ENCODE measurements at regions not wholly inside any gene's neighbourhood (a gene's known extent, or its start where the extent isn't known, plus 50 kb on each side); places are given as distances from the start of the nearest gene placed in this dataset.

GRCh38 chr7:12879139-12879538 lies 191.7 kb downstream of the ARL4A start:
- Mint-ChIP-seq H3K4me3 (no peak overlapping the region), H3K4me1 (no peaks in the 10 kb centered on the region), H3K27me3 (no peaks in the 10 kb centered on the region), H3K9me3 (ENCODE audit: insufficient read depth) (peaks cover 4% of the 10 kb centered on the region), H3K27ac (no peak overlapping the region)
- ATAC-seq (ENCODE audit: low read depth) = no peak
- H3K27ac ChIP-seq (ENCODE audit: low read length in 2 of 2) = no peak overlapping the region
- H3K4me2 ChIP-seq (replicated peaks; ENCODE audit: low read depth, low read length, poor library complexity, severe bottlenecking) = no peak overlapping the region
- no peak overlapping the region for H2AFZ ChIP-seq (ENCODE audit: insufficient read depth, low read depth, low read length, poor library complexity, severe bottlenecking)
- DNase-seq = no peak
- no peaks in the 10 kb centered on the region for H3K79me2 ChIP-seq (ENCODE audit: control insufficient read depth, insufficient read depth, low read length)
- intact Hi-C loops (cut with micrococcal nuclease) = no loop called here
- no peaks in the 10 kb centered on the region for H4K20me1 ChIP-seq (ENCODE audit: control insufficient read depth, insufficient read depth, low read length, poor library complexity, severe bottlenecking)
- TF ChIP-seq EZH2 (IDR thresholded peaks at IDR 0.05; ENCODE audit: borderline replicate concordance, insufficient read depth, low read depth, low read length, poor library complexity, severe bottlenecking) (no peak), CTCF (IDR thresholded peaks at IDR 0.05) (no peak)
- no peaks in the 10 kb centered on the region for H3K9me3 ChIP-seq (ENCODE audit: control extremely low read depth in 1 of 3, control insufficient read depth in 2 of 3, insufficient read depth in 1 of 3, low read length in 2 of 3)
- POLR2A ChIA-PET = no interaction called here
- no peak overlapping the region for H3K9ac ChIP-seq (ENCODE audit: low read length)
- H3K36me3 ChIP-seq (replicated peaks in 1 of 2; ENCODE audit: control extremely low read depth in 1 of 2, control insufficient read depth in 1 of 2, extremely low read depth in 1 of 2, insufficient read depth in 2 of 2, low read length in 1 of 2) = no peaks in the 10 kb centered on the region
- H3K27me3 ChIP-seq (replicated peaks in 1 of 4; ENCODE audit: control extremely low read depth in 1 of 4, control insufficient read depth in 3 of 4, insufficient read depth in 4 of 4, low read length in 3 of 4) = no peaks in the 10 kb centered on the region
- no peak overlapping the region for H3K4me3 ChIP-seq (ENCODE audit: control extremely low read depth in 1 of 5, extremely low read depth in 1 of 5, insufficient read depth in 1 of 5, low read depth in 2 of 5, low read length in 4 of 5)
- H3K4me1 ChIP-seq (ENCODE audit: control insufficient read depth in 2 of 2, insufficient read depth in 2 of 2, low read length in 2 of 2) = no peaks in the 10 kb centered on the region
- CTCF ChIA-PET = no interaction called here

GRCh38 chr7:12881712-12882111 lies 194.3 kb downstream of the ARL4A start:
- H3K4me3 ChIP-seq (ENCODE audit: control extremely low read depth in 1 of 5, extremely low read depth in 1 of 5, insufficient read depth in 1 of 5, low read depth in 2 of 5, low read length in 4 of 5) = no peak overlapping the region
- ChIA-PET CTCF (no interaction called here), POLR2A (no interaction called here)
- no peak overlapping the region for H3K27ac Mint-ChIP-seq
- H3K4me1 Mint-ChIP-seq = no peaks in the 10 kb centered on the region
- no peaks in the 10 kb centered on the region for H3K79me2 ChIP-seq (ENCODE audit: control insufficient read depth, insufficient read depth, low read length)
- no peaks in the 10 kb centered on the region for H3K4me1 ChIP-seq (ENCODE audit: control insufficient read depth in 2 of 2, insufficient read depth in 2 of 2, low read length in 2 of 2)
- DNase-seq (no peak), ATAC-seq (ENCODE audit: low read depth) (no peak)
- H3K9me3 Mint-ChIP-seq (ENCODE audit: insufficient read depth) = peaks cover 4% of the 10 kb centered on the region
- no peak overlapping the region for H3K9ac ChIP-seq (ENCODE audit: low read length)
- intact Hi-C loops (cut with micrococcal nuclease) = no loop called here
- peaks cover 2% of the 10 kb centered on the region for H3K27me3 Mint-ChIP-seq
- WGBS (ENCODE audit: insufficient coverage) = no CpG with 5 or more reads among the region's 2 CpGs
- H4K20me1 ChIP-seq (ENCODE audit: control insufficient read depth, insufficient read depth, low read length, poor library complexity, severe bottlenecking) = no peaks in the 10 kb centered on the region
- no peak overlapping the region for H3K4me3 Mint-ChIP-seq
- H3K4me2 ChIP-seq (replicated peaks; ENCODE audit: low read depth, low read length, poor library complexity, severe bottlenecking) = no peak overlapping the region
- no peaks in the 10 kb centered on the region for H3K36me3 ChIP-seq (replicated peaks in 1 of 2; ENCODE audit: control extremely low read depth in 1 of 2, control insufficient read depth in 1 of 2, extremely low read depth in 1 of 2, insufficient read depth in 2 of 2, low read length in 1 of 2)
- TF ChIP-seq EZH2 (IDR thresholded peaks at IDR 0.05; ENCODE audit: borderline replicate concordance, insufficient read depth, low read depth, low read length, poor library complexity, severe bottlenecking) (no peak), CTCF (IDR thresholded peaks at IDR 0.05) (no peak)
- H2AFZ ChIP-seq (ENCODE audit: insufficient read depth, low read depth, low read length, poor library complexity, severe bottlenecking) = no peak overlapping the region
- H3K27me3 ChIP-seq (replicated peaks in 1 of 4; ENCODE audit: control extremely low read depth in 1 of 4, control insufficient read depth in 3 of 4, insufficient read depth in 4 of 4, low read length in 3 of 4) = no peaks in the 10 kb centered on the region
- no peak overlapping the region for H3K27ac ChIP-seq (ENCODE audit: low read length in 2 of 2)
- no peaks in the 10 kb centered on the region for H3K9me3 ChIP-seq (ENCODE audit: control extremely low read depth in 1 of 3, control insufficient read depth in 2 of 3, insufficient read depth in 1 of 3, low read length in 2 of 3)
